RWPE2 (cell line): ENCODE measurements at regions not wholly inside any gene's neighbourhood (a gene's known extent, or its start where the extent isn't known, plus 50 kb on each side); places are given as distances from the start of the nearest gene placed in this dataset.

ENCODE experiments used
- ATAC-seq: fragments of 200-7000 bp; cut with Tn5 transposase; 3 replicates; pipeline ENCODE4 v1.9.1; 2021; ENCODE audit warnings: low read depth
- DNase-seq: peaks from one replicate; pipeline ENCODE4 v3.0.0-alpha.2; 2020; ENCODE audit warnings: low spot score
- H3K27ac ChIP-seq: fragments of 450-650 bp; 2 replicates; pipeline ENCODE4 v1.5.1; 2017; ENCODE audit warnings: mild to moderate bottlenecking; ENCODE audit not compliant: poor library complexity, severe bottlenecking
- H3K27me3 ChIP-seq: fragments of 250-450 bp; sonication (Bioruptor Pico); 2 replicates; pipeline ENCODE4 v1.5.1; 2021; ENCODE audit warnings: mild to moderate bottlenecking, moderate library complexity; ENCODE audit not compliant: insufficient read depth, poor library complexity, severe bottlenecking
- H3K36me3 ChIP-seq: fragments of 250-450 bp; sonication (Bioruptor Pico); 2 replicates; pipeline ENCODE4 v1.5.1; 2020; ENCODE audit warnings: low read depth, mild to moderate bottlenecking, moderate library complexity
- H3K4me1 ChIP-seq: fragments of 250-450 bp; sonication (Bioruptor Pico); 2 replicates; pipeline ENCODE4 v1.5.1; 2021; ENCODE audit warnings: mild to moderate bottlenecking, moderate library complexity; ENCODE audit not compliant: insufficient read depth, poor library complexity, severe bottlenecking
- H3K4me3 ChIP-seq: fragments of 250-450 bp; sonication (Bioruptor Pico); 2 replicates; pipeline ENCODE4 v1.5.1; 2021; ENCODE audit warnings: mild to moderate bottlenecking, moderate library complexity; ENCODE audit not compliant: severe bottlenecking
- H3K9me3 ChIP-seq: fragments of 250-450 bp; sonication (Bioruptor Pico); 2 replicates; pipeline ENCODE4 v1.5.1; 2021; ENCODE audit warnings: mild to moderate bottlenecking, moderate library complexity; ENCODE audit not compliant: severe bottlenecking
- TF ChIP-seq, protein P1 (sequence below): fragments of 450-650 bp; IDR thresholded peaks from one replicate; pipeline ENCODE4 v1.5.1; 2017; ENCODE audit warnings: mild to moderate bottlenecking, moderate library complexity; ENCODE audit not compliant: poor library complexity, severe bottlenecking

DNA sequence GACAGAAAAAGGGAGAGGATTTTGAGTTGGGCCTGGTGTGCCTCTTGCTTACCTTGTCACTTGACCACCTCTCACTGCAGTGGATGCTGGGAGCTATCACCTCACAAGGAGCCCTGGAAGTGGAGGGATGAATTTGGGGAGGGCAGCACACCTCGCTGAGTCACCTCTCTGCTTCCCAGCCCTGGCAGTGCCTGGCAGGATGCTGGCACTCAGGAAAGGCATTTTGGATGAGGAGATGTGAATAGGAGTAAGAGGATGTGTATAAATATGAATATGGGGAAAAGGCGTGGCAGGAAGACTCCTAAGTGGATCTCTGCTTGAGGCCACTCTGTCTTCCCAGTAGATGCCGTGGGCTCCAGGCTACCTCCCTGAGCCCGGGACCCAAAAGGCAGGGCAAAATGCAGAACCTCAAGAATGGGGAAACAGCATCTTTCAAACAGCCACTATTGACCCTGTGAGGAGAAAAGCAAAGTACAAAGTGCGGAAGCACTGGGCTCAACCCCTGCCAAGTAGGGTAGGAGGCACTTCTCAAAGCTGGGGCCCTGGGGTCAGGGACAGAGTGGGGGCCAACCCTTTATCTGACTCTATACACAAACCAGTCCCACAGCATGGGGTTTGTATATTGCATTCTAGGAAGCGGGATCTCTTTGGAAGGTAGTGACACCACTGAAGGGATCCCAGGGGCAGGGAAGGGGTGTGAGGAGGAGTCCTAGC is 164.5 kb upstream of the GLI2 start:
- TF ChIP-seq, protein P1, sequence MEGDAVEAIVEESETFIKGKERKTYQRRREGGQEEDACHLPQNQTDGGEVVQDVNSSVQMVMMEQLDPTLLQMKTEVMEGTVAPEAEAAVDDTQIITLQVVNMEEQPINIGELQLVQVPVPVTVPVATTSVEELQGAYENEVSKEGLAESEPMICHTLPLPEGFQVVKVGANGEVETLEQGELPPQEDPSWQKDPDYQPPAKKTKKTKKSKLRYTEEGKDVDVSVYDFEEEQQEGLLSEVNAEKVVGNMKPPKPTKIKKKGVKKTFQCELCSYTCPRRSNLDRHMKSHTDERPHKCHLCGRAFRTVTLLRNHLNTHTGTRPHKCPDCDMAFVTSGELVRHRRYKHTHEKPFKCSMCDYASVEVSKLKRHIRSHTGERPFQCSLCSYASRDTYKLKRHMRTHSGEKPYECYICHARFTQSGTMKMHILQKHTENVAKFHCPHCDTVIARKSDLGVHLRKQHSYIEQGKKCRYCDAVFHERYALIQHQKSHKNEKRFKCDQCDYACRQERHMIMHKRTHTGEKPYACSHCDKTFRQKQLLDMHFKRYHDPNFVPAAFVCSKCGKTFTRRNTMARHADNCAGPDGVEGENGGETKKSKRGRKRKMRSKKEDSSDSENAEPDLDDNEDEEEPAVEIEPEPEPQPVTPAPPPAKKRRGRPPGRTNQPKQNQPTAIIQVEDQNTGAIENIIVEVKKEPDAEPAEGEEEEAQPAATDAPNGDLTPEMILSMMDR: no peak
- Histone ChIP-seq H3K36me3 (no peaks in the 10 kb centered on the region), H3K9me3 (no peaks in the 10 kb centered on the region), H3K27ac (no peak overlapping the region), H3K27me3 (no peaks in the 10 kb centered on the region), H3K4me1 (no peaks in the 10 kb centered on the region), H3K4me3 (no peak overlapping the region)
- no peak for DNase-seq
- no peak for ATAC-seq

DNA sequence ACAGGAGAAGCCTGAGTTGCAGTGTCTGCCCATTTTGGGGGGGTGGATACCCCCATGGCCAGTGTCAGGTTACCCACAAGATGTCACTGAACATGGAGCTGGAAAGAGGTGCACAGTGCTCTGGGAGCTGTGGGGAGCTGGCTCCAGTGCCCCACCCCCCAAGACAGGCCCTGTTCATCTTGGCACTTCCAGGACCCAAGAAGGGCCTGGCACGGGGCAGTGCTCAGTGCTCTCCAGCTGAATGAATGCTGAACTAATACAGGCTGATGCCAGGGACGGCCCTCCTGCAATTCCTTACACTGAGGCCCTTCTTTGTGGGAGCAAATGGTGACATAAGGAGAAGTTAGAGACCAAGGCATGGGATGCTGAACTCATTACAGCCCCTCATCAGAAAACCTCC is 163.4 kb upstream of the GLI2 start:
- TF ChIP-seq, protein P1: no peak
- H3K27ac ChIP-seq: no peak overlapping the region
- no peaks in the 10 kb centered on the region for H3K9me3 ChIP-seq
- ATAC-seq (no peak), DNase-seq (no peak)
- no peaks in the 10 kb centered on the region for H3K27me3 ChIP-seq
- no peak overlapping the region for H3K4me3 ChIP-seq
- no peaks in the 10 kb centered on the region for H3K4me1 ChIP-seq
- H3K36me3 ChIP-seq: no peaks in the 10 kb centered on the region

DNA sequence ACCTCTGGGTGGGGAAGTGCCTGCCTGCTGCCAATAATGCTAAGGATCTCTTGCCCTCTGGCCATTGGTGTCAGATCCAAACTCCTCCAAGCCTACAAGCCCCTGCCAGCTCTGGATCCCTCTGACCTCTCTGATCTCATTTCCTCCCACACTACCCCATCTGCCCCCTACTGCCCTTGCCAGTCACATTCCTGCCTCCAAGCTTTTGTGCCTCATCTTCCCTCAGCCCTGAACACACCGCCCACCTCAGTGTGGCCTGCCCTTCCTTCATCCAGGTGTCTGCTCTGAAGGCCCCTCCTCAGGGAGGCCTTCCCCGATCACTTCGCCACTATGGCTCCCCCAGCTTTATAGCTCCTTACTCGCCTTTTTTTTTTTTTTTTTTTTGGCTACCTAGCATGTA is 161.0 kb upstream of the GLI2 start:
- H3K27ac ChIP-seq: no peak overlapping the region
- no peak overlapping the region for H3K4me3 ChIP-seq
- no peak for ATAC-seq
- no peaks in the 10 kb centered on the region for H3K27me3 ChIP-seq
- TF ChIP-seq, protein P1: no peak
- H3K36me3 ChIP-seq: no peaks in the 10 kb centered on the region
- H3K9me3 ChIP-seq: no peaks in the 10 kb centered on the region
- DNase-seq: no peak
- no peaks in the 10 kb centered on the region for H3K4me1 ChIP-seq

DNA sequence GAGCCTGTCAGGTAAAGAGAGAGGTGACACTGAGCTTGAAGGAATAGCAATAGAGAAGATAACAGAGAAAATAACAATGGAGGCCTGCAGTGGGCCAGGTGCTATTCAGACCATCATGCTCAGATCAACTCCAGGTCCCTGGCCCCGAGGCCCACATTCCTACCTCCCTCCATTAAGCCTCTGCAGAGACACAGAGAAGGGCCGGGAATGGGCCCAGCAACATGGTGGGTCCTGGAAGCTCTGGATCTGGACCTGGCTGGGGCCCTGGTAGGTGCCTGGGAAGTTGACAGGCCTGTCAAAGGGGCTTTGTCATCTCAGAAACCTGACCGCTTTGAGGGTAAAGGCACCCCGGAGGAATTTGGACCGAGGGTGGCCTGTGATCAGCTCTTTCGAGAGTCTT is 159.7 kb upstream of the GLI2 start:
- no peak overlapping the region for H3K4me3 ChIP-seq
- TF ChIP-seq, protein P1: no peak
- H3K36me3 ChIP-seq: no peaks in the 10 kb centered on the region
- no peak overlapping the region for H3K27ac ChIP-seq
- no peaks in the 10 kb centered on the region for H3K4me1 ChIP-seq
- no peak for ATAC-seq
- no peaks in the 10 kb centered on the region for H3K27me3 ChIP-seq
- no peak for DNase-seq
- H3K9me3 ChIP-seq: no peaks in the 10 kb centered on the region
